ENCODE measurements at regions not wholly inside any gene's neighbourhood (a gene's known extent, or its start where the extent isn't known, plus 50 kb on each side); places are given as distances from the start of the nearest gene placed in this dataset.

- TF ChIP-seq, protein P1, sequence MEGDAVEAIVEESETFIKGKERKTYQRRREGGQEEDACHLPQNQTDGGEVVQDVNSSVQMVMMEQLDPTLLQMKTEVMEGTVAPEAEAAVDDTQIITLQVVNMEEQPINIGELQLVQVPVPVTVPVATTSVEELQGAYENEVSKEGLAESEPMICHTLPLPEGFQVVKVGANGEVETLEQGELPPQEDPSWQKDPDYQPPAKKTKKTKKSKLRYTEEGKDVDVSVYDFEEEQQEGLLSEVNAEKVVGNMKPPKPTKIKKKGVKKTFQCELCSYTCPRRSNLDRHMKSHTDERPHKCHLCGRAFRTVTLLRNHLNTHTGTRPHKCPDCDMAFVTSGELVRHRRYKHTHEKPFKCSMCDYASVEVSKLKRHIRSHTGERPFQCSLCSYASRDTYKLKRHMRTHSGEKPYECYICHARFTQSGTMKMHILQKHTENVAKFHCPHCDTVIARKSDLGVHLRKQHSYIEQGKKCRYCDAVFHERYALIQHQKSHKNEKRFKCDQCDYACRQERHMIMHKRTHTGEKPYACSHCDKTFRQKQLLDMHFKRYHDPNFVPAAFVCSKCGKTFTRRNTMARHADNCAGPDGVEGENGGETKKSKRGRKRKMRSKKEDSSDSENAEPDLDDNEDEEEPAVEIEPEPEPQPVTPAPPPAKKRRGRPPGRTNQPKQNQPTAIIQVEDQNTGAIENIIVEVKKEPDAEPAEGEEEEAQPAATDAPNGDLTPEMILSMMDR (IDR thresholded peaks at IDR 0.05): peak in 3 of 5 experiments; percentile 23 to 54 (median 50)
- TF ChIP-seq POLR2AphosphoS5 (IDR thresholded peaks at IDR 0.05): peak in 2 of 3 donors; percentile 38 to 56
- TF ChIP-seq POLR2A (IDR thresholded peaks at IDR 0.05): no peak
- no peak for TF ChIP-seq EP300 (IDR thresholded peaks at IDR 0.05; ENCODE audit: low read depth)
These were observed 53.0 kb upstream of the GRAMD2B start for GRCh38 chr5:126369995-126370731.
